Osteoblast (primary cell): ENCODE measurements at regions not wholly inside any gene's neighbourhood (a gene's known extent, or its start where the extent isn't known, plus 50 kb on each side); places are given as distances from the start of the nearest gene placed in this dataset.
"Not testable (repeated sequence)": the region's sequence is repeated elsewhere in the genome, so short reads cannot be mapped to it uniquely, and the experiment has no call there.

Experiments
- DNase-seq: peaks from one replicate; pipeline ENCODE4 v3.0.0; 2011; ENCODE audit warnings: low spot score, mixed read lengths; ENCODE audit not compliant: insufficient read length; ENCODE audit errors: missing footprints
- H2AFZ ChIP-seq: 2 replicates; pipeline ENCODE4 v1.6.0; 2011; ENCODE audit warnings: mild to moderate bottlenecking, low read length
- H3K27ac ChIP-seq: 2 replicates; pipeline ENCODE4 v1.5.1; 2011; ENCODE audit warnings: mild to moderate bottlenecking, low read depth, low read length, moderate library complexity
- H3K27me3 ChIP-seq: 2 replicates; pipeline ENCODE4 v1.6.0; 2012; ENCODE audit warnings: mild to moderate bottlenecking, control low read depth, inconsistent platforms, low read length, moderate library complexity; ENCODE audit not compliant: insufficient read depth
- H3K36me3 ChIP-seq: 2 replicates; pipeline ENCODE4 v1.5.1; 2011; ENCODE audit warnings: mild to moderate bottlenecking, low read length, control low read depth, moderate library complexity; ENCODE audit not compliant: insufficient read depth
- H3K4me1 ChIP-seq: 2 replicates; pipeline ENCODE4 v1.5.1; 2011; ENCODE audit warnings: mild to moderate bottlenecking, low read length, control low read depth, moderate library complexity; ENCODE audit not compliant: insufficient read depth
- H3K4me2 ChIP-seq: 2 replicates; pipeline ENCODE4 v1.6.0; 2011; ENCODE audit warnings: mild to moderate bottlenecking, low read length; ENCODE audit not compliant: insufficient read depth
- H3K4me3 ChIP-seq: fragments of 200-600 bp; sonication (generic); 3 replicates; pipeline ENCODE4 v1.5.1; 2012; ENCODE audit warnings: mild to moderate bottlenecking, low read length, inconsistent platforms; ENCODE audit not compliant: insufficient read depth
- H3K79me2 ChIP-seq: 2 replicates; pipeline ENCODE4 v1.6.0; 2012; ENCODE audit warnings: mild to moderate bottlenecking, low read length, control low read depth, inconsistent platforms; ENCODE audit not compliant: insufficient read depth
- H3K9me3 ChIP-seq: 2 replicates; pipeline ENCODE4 v1.5.1; 2011; ENCODE audit warnings: low read depth, low read length, control low read depth
- H4K20me1 ChIP-seq: 2 replicates; pipeline ENCODE4 v1.6.0; 2012; ENCODE audit warnings: mild to moderate bottlenecking, low read length, control low read depth; ENCODE audit not compliant: insufficient read depth
- CTCF ChIP-seq: IDR thresholded peaks from 2 replicates; pipeline ENCODE4 v1.5.1; 2011; ENCODE audit warnings: mild to moderate bottlenecking, low read depth, low read length, moderate library complexity; ENCODE audit errors: extremely low read depth

GRCh38 chr5:179451114-179451827 is 99.1 kb upstream of the RUFY1 start:
- no peaks in the 10 kb centered on the region for H4K20me1 ChIP-seq

GRCh38 chr5:179449950-179450349 is 100.4 kb upstream of the RUFY1 start:
- not testable (repeated sequence) for H3K27me3 ChIP-seq, H4K20me1 ChIP-seq, H3K4me1 ChIP-seq, H3K4me2 ChIP-seq, H3K4me3 ChIP-seq, H2AFZ ChIP-seq, H3K27ac ChIP-seq, H3K9me3 ChIP-seq, H3K79me2 ChIP-seq, H3K36me3 ChIP-seq, DNase-seq

More at GRCh38 chr5:179451114-179451827, 99.1 kb upstream of the RUFY1 start:
- Histone ChIP-seq H3K36me3 (no peaks in the 10 kb centered on the region), H3K4me2 (no peak overlapping the region), H3K9me3 (no peaks in the 10 kb centered on the region), H3K4me3 (no peak overlapping the region), H3K27ac (no peak overlapping the region), H3K4me1 (no peaks in the 10 kb centered on the region), H3K79me2 (no peaks in the 10 kb centered on the region), H3K27me3 (peaks cover 3% of the 10 kb centered on the region), H2AFZ (no peak overlapping the region)
- no peak for DNase-seq
- no peak for TF ChIP-seq CTCF

GRCh38 chr5:179448282-179448681 is 102.1 kb upstream of the RUFY1 start:
- not testable (repeated sequence) for H3K79me2 ChIP-seq, H3K36me3 ChIP-seq, H3K4me2 ChIP-seq, DNase-seq, H3K4me3 ChIP-seq, H3K27ac ChIP-seq, H2AFZ ChIP-seq, H3K9me3 ChIP-seq, H4K20me1 ChIP-seq, H3K27me3 ChIP-seq, H3K4me1 ChIP-seq

GRCh38 chr5:179442289-179442688 is 97.0 kb upstream of the ADAMTS2 start:
- H3K4me1 ChIP-seq, H3K4me2 ChIP-seq, H3K36me3 ChIP-seq, H3K27ac ChIP-seq, H3K9me3 ChIP-seq, H3K4me3 ChIP-seq, H2AFZ ChIP-seq, H3K79me2 ChIP-seq, H3K27me3 ChIP-seq, H4K20me1 ChIP-seq: not testable (repeated sequence)
- DNase-seq, result peak; percentile 35

- H3K27me3 ChIP-seq, result no peaks in the 10 kb centered on the region
- no peak for TF ChIP-seq CTCF
- no peak overlapping the region for H3K27ac ChIP-seq
- no peaks in the 10 kb centered on the region for H4K20me1 ChIP-seq
- H3K4me3 ChIP-seq, result no peak overlapping the region
- DNase-seq, result peak; percentile 77
- no peaks in the 10 kb centered on the region for H3K4me1 ChIP-seq
- H3K4me2 ChIP-seq, result no peak overlapping the region
- H3K36me3 ChIP-seq, result no peaks in the 10 kb centered on the region
- no peaks in the 10 kb centered on the region for H3K9me3 ChIP-seq
- H2AFZ ChIP-seq, result no peak overlapping the region
- H3K79me2 ChIP-seq, result no peaks in the 10 kb centered on the region
Measured at GRCh38 chr5:179439181-179439985, 94.1 kb upstream of the ADAMTS2 start.
